ENCODE measurements at regions not wholly inside any gene's neighbourhood (a gene's known extent, or its start where the extent isn't known, plus 50 kb on each side); places are given as distances from the start of the nearest gene placed in this dataset.

DNA sequence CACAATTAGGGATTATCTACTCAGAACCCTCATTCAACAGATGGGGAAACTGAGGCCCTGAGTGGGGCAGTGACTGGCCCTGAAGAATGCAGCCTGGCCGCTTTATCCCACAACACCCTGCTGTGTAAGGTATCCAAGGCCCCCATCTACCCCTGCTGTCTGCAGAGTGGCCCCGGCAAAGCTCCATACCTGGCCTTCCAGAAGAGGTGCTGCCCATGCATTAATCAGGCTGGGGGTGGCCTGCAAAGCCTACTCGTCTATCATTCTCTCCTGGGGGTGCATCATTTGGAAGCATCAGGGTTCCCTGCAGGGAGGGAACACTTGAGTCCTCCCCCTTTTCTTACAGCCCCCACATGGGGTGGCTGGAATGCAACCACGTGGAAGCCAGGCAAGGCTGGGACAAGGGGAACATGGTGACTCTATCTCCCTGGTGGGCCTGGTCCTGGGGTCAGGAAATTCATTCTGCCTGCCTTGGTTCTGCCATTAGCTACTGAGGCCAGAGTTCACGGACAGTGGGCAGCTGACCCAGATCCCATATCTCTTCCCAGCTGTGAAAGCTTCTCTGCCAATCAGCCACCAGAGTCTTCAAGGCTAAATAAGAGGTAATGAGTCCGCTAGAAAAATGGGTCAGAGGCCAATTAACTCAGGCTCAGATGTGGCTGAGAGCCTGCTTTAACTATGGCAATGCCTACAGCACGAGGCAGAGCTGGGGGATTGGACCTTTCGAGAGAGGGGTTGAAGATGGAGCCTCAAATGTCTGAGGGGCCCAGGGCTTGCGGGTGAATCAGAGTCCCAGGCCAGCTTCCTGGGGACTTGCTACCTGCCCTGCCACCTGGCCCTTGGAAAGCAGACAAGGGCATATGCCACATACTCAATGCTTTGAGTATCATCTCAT lies 72.3 kb upstream of the TOX2 start:
- Histone ChIP-seq H3K9me3 (no peaks in the 10 kb centered on the region), H3K4me3 (no peak overlapping the region), H3K4me1 (no peaks in the 10 kb centered on the region), H3K27ac (no peak overlapping the region), H3K36me3 (ENCODE audit: insufficient read depth in 1 of 2, low read depth in 1 of 2) (no peaks in the 10 kb centered on the region), H3K27me3 (ENCODE audit: insufficient read depth in 3 of 3, low read length in 2 of 3) (peaks cover 0 to 4% (median 0%) of the 10 kb centered on the region in 3 donors)
- intact Hi-C loops (cut with DNase I) = loop anchor here in 1 of 2 donors (5.0 kb wide), 1 partner anchor 280 kb away; no protein-coding TSS in a partner anchor
- ATAC-seq (no peak), DNase-seq (no peak)
- 58 to 65% (median 59%) methylated on average over 9 of the region's 9 CpGs for WGBS, 3 donors
- TF ChIP-seq, protein P1, sequence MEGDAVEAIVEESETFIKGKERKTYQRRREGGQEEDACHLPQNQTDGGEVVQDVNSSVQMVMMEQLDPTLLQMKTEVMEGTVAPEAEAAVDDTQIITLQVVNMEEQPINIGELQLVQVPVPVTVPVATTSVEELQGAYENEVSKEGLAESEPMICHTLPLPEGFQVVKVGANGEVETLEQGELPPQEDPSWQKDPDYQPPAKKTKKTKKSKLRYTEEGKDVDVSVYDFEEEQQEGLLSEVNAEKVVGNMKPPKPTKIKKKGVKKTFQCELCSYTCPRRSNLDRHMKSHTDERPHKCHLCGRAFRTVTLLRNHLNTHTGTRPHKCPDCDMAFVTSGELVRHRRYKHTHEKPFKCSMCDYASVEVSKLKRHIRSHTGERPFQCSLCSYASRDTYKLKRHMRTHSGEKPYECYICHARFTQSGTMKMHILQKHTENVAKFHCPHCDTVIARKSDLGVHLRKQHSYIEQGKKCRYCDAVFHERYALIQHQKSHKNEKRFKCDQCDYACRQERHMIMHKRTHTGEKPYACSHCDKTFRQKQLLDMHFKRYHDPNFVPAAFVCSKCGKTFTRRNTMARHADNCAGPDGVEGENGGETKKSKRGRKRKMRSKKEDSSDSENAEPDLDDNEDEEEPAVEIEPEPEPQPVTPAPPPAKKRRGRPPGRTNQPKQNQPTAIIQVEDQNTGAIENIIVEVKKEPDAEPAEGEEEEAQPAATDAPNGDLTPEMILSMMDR (IDR thresholded peaks at IDR 0.05) = no peak

DNA sequence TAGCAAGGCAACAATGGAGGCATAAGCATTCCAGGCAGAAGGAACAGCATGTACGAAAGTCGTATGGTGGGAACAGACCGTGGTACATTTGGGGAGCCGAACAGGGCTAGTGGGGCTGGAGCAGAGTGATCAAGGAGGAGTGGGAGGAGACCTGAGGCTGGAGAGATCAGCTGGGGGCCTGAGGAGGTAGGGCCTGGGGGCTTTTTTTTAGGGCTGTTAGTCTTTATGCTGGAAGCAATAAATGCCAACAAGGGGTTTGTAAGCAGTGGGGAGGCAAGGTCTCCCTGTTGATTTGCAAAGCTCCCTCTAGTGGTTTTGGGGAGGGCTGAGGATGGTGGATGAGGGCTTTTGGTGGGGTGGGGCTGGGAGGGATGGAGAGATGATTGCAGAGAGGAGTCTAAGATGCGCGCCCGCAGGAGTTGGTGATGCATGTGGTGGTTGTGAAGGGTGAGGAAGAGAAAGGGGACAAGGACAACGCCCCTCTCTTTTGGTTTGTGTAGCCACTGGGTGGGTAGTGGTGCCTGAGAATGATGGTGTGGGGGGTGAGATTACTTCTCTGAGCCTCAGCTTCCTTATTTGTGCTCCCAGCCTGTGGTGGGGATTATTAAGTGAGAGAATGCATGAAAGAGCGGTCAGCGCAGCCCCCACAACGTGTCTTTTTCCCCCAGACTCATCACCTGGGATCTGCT lies 74.1 kb upstream of the TOX2 start:
- ATAC-seq = no peak
- no peak for DNase-seq
- Histone ChIP-seq H3K4me1 (no peaks in the 10 kb centered on the region), H3K9me3 (no peaks in the 10 kb centered on the region), H3K36me3 (ENCODE audit: insufficient read depth in 1 of 2, low read depth in 1 of 2) (no peaks in the 10 kb centered on the region), H3K4me3 (no peak overlapping the region), H3K27ac (no peak overlapping the region), H3K27me3 (ENCODE audit: insufficient read depth in 3 of 3, low read length in 2 of 3) (peaks cover 0 to 6% (median 3%) of the 10 kb centered on the region in 3 donors)
- intact Hi-C loops (cut with DNase I) = loop anchor here in 1 of 2 donors (5.0 kb wide), 1 partner anchor 278 kb away; no protein-coding TSS in a partner anchor
- TF ChIP-seq, protein P1 (IDR thresholded peaks at IDR 0.05) = no peak
- 57 to 63% (median 62%) methylated on average over 11 of the region's 11 CpGs for WGBS, 3 donors

GRCh38 chr20:43839793-43840199 lies 74.9 kb upstream of the TOX2 start:
- Histone ChIP-seq H3K27me3 (ENCODE audit: insufficient read depth in 3 of 3, low read length in 2 of 3) (peaks cover 0 to 6% (median 3%) of the 10 kb centered on the region in 3 donors), H3K4me3 (no peak overlapping the region), H3K4me1 (no peaks in the 10 kb centered on the region), H3K36me3 (ENCODE audit: insufficient read depth in 1 of 2, low read depth in 1 of 2) (no peaks in the 10 kb centered on the region), H3K9me3 (no peaks in the 10 kb centered on the region), H3K27ac (no peak overlapping the region)
- no peak for ATAC-seq
- 82 to 87% (median 83%) methylated on average over 4 of the region's 4 CpGs for WGBS, 3 donors
- TF ChIP-seq, protein P1 (IDR thresholded peaks at IDR 0.05) = no peak
- DNase-seq = no peak
- intact Hi-C loops (cut with DNase I) = loop anchor here in 1 of 2 donors (5.0 to 10.0 kb wide), 2 partner anchors 277 to 1135 kb away; no protein-coding TSS in a partner anchor

DNA sequence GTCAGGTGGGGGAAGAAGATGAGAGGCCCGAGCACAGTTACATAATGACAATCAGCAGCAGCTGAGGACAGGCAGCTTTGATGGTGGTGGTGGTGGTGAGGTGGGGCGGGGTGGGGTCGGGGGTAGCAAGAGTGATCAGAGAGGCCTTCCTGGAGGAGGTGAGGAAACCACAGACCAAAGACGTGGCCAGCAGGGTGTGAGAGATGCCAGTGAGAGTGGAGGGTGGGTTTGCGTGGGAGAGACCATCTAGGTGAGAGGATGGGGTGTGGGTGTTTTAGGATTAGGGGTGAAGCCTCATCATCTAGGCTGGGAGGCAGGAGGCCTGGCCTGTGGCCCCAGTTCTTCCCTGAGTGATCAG lies 76.0 kb upstream of the TOX2 start:
- H3K9me3 ChIP-seq = no peaks in the 10 kb centered on the region
- no peak overlapping the region for H3K27ac ChIP-seq
- TF ChIP-seq, protein P1 (IDR thresholded peaks at IDR 0.05) = no peak
- intact Hi-C loops (cut with DNase I) = loop anchor here in 1 of 2 donors (10.0 kb wide), 1 partner anchor 1136 kb away; no protein-coding TSS in a partner anchor
- no peaks in the 10 kb centered on the region for H3K36me3 ChIP-seq (ENCODE audit: insufficient read depth in 1 of 2, low read depth in 1 of 2)
- DNase-seq (no peak), ATAC-seq (no peak)
- no peak overlapping the region for H3K4me3 ChIP-seq
- H3K27me3 ChIP-seq (ENCODE audit: insufficient read depth in 3 of 3, low read length in 2 of 3) = peaks cover 0 to 6% (median 3%) of the 10 kb centered on the region in 3 donors
- no peaks in the 10 kb centered on the region for H3K4me1 ChIP-seq
- 49 to 56% (median 55%) methylated on average over 5 of the region's 5 CpGs for WGBS, 3 donors
